Endodermal cell (in vitro differentiated cells): ENCODE measurements at regions not wholly inside any gene's neighbourhood (a gene's known extent, or its start where the extent isn't known, plus 50 kb on each side); places are given as distances from the start of the nearest gene placed in this dataset.

Experiments
- DNase-seq: peaks from one replicate; pipeline ENCODE4 v3.0.0-alpha.2; 2017
- H3K27ac ChIP-seq: 2 replicates; pipeline ENCODE4 v1.5.1; 2013; ENCODE audit warnings: mild to moderate bottlenecking, low read depth, low read length, moderate library complexity
- H3K27me3 ChIP-seq: 2 replicates; pipeline ENCODE4 v1.6.1; 2013; ENCODE audit warnings: mild to moderate bottlenecking, low read length, moderate library complexity; ENCODE audit not compliant: insufficient read depth, control insufficient read depth, poor library complexity, severe bottlenecking
- H3K36me3 ChIP-seq: 2 replicates; pipeline ENCODE4 v1.7.0; 2013; ENCODE audit warnings: mild to moderate bottlenecking, low read length, moderate library complexity; ENCODE audit not compliant: control insufficient read depth, insufficient read depth
- H3K4me1 ChIP-seq: one replicate; pipeline ENCODE4 v1.7.0; 2013; ENCODE audit warnings: low read length; ENCODE audit not compliant: control insufficient read depth, insufficient read depth
- H3K4me3 ChIP-seq: 2 replicates; pipeline ENCODE4 v1.5.1; 2013; ENCODE audit warnings: mild to moderate bottlenecking, low read length, moderate library complexity
- H3K9ac ChIP-seq: 2 replicates; pipeline ENCODE4 v1.6.1; 2013; ENCODE audit warnings: mild to moderate bottlenecking, low read length, moderate library complexity; ENCODE audit not compliant: poor library complexity, severe bottlenecking; ENCODE audit errors: extremely low read depth
- H3K9me3 ChIP-seq: 2 replicates; pipeline ENCODE4 v1.6.1; 2013; ENCODE audit warnings: mild to moderate bottlenecking, low read length, moderate library complexity; ENCODE audit not compliant: control insufficient read depth
- H3K27ac Mint-ChIP-seq: 2 replicates; pipeline ENCODE4 v1.8.0; 2020; ENCODE audit warnings: mixed read lengths
- H3K27me3 Mint-ChIP-seq: 2 replicates; pipeline ENCODE4 v1.8.0; 2021; ENCODE audit warnings: mild to moderate bottlenecking, mixed read lengths; ENCODE audit not compliant: insufficient read depth
- H3K36me3 Mint-ChIP-seq: 2 replicates; pipeline ENCODE4 v1.8.0; 2020; ENCODE audit warnings: low read depth, mixed read lengths
- H3K4me1 Mint-ChIP-seq: 2 replicates; pipeline ENCODE4 v1.8.0; 2020; ENCODE audit warnings: mixed read lengths
- H3K4me3 Mint-ChIP-seq: 2 replicates; pipeline ENCODE4 v1.8.0; 2020; ENCODE audit warnings: mild to moderate bottlenecking, moderate library complexity, mixed read lengths
- H3K9me3 Mint-ChIP-seq: 2 replicates; pipeline ENCODE4 v1.8.0; 2020; ENCODE audit warnings: mild to moderate bottlenecking, mixed read lengths
- CTCF ChIP-seq: fragments of 200-600 bp; sonication (generic); conservative IDR thresholded peaks from 2 replicates; pipeline ENCODE4 v1.5.0; 2021; ENCODE audit warnings: antibody characterized with exemption, mild to moderate bottlenecking
- WGBS, 2 experiments: methylation state at CpG; one replicate each; pipeline versions ENCODE4 v1.1.5 to v1.1.7; 2013; ENCODE audit warnings: missing lambda C conversion rate in 2 of 2, mixed read lengths in 1 of 2; ENCODE audit not compliant: insufficient coverage in 1 of 2, insufficient read length in 1 of 2; 5-methylcytosine and 5-hydroxymethylcytosine counted together

GRCh38 chr21:15327637-15328265 lies 263.0 kb upstream of the NRIP1 start:
- Mint-ChIP-seq H3K27me3 (no peaks in the 10 kb centered on the region), H3K9me3 (no peaks in the 10 kb centered on the region), H3K27ac (no peak overlapping the region), H3K4me1 (no peaks in the 10 kb centered on the region), H3K4me3 (no peak overlapping the region), H3K36me3 (no peaks in the 10 kb centered on the region)
- Histone ChIP-seq H3K4me1 (no peaks in the 10 kb centered on the region), H3K9me3 (no peaks in the 10 kb centered on the region), H3K36me3 (no peaks in the 10 kb centered on the region), H3K4me3 (no peak overlapping the region), H3K27ac (no peak overlapping the region), H3K9ac (no peak overlapping the region), H3K27me3 (no peaks in the 10 kb centered on the region)
- 92 to 100% methylated on average over 1 to 2 of the region's 2 CpGs for WGBS, 2 experiments
- TF ChIP-seq CTCF, result no peak
- DNase-seq, result no peak

GRCh38 chr21:15329191-15329590 lies 264.4 kb upstream of the NRIP1 start:
- Histone ChIP-seq H3K27me3 (no peaks in the 10 kb centered on the region), H3K9me3 (no peaks in the 10 kb centered on the region), H3K27ac (no peak overlapping the region), H3K9ac (no peak overlapping the region), H3K4me1 (no peaks in the 10 kb centered on the region), H3K4me3 (no peak overlapping the region), H3K36me3 (no peaks in the 10 kb centered on the region)
- no peaks in the 10 kb centered on the region for H3K36me3 Mint-ChIP-seq
- WGBS, 2 experiments, result 90 to 100% methylated on average over 2 of the region's 2 CpGs
- no peaks in the 10 kb centered on the region for H3K4me1 Mint-ChIP-seq
- DNase-seq, result no peak
- no peak overlapping the region for H3K27ac Mint-ChIP-seq
- H3K9me3 Mint-ChIP-seq, result no peaks in the 10 kb centered on the region
- no peak overlapping the region for H3K4me3 Mint-ChIP-seq
- no peak for TF ChIP-seq CTCF
- no peaks in the 10 kb centered on the region for H3K27me3 Mint-ChIP-seq

GRCh38 chr21:15330872-15331271 lies 266.1 kb upstream of the NRIP1 start:
- Histone ChIP-seq H3K9me3 (no peaks in the 10 kb centered on the region), H3K27ac (no peak overlapping the region), H3K27me3 (no peaks in the 10 kb centered on the region), H3K9ac (no peak overlapping the region), H3K4me3 (no peak overlapping the region), H3K4me1 (no peaks in the 10 kb centered on the region), H3K36me3 (no peaks in the 10 kb centered on the region)
- no peak overlapping the region for H3K27ac Mint-ChIP-seq
- no peak for TF ChIP-seq CTCF
- no peak for DNase-seq
- no peaks in the 10 kb centered on the region for H3K9me3 Mint-ChIP-seq
- no peaks in the 10 kb centered on the region for H3K27me3 Mint-ChIP-seq
- no peak overlapping the region for H3K4me3 Mint-ChIP-seq
- H3K4me1 Mint-ChIP-seq, result no peaks in the 10 kb centered on the region
- H3K36me3 Mint-ChIP-seq, result no peaks in the 10 kb centered on the region
